GM12878 (cell line): ENCODE measurements at regions not wholly inside any gene's neighbourhood (a gene's known extent, or its start where the extent isn't known, plus 50 kb on each side); places are given as distances from the start of the nearest gene placed in this dataset.

Experiments
- ATAC-seq: fragments of 200-7000 bp; cut with Tn5 transposase; 3 replicates; pipeline ENCODE4 v1.9.1; 2020; ENCODE audit warnings: mild to moderate bottlenecking, moderate library complexity
- BruUV-seq: library from RNA; stranded (reverse); fragments of 400-500 nt; replicated peaks from 2 replicates; lab custom pipeline; 2021; lab: Mats Ljungman, UMichigan
- CTCF ChIA-PET: fragments of 300-600 bp; sonication (Branson Sonifier 250); formaldehyde crosslinking; extraction: SDS; loops from one replicate; lab custom pipeline; 2021; ENCODE audit warnings: inconsistent platforms; lab: Yijun Ruan, JAX
- POLR2A ChIA-PET: fragments of 350-600 bp; formaldehyde crosslinking; extraction: SDS; loops from one replicate; lab custom pipeline; 2021; ENCODE audit warnings: inconsistent platforms; lab: Charles Lee
- RAD21 ChIA-PET: fragments of 300-600 bp; sonication (Branson Sonifier 250); formaldehyde crosslinking; loops from one replicate; lab custom pipeline; 2023; ENCODE audit warnings: antibody characterized with exemption; ENCODE audit not compliant: unreplicated experiment; lab: Charles Lee
- SMC1A ChIA-PET: fragments of 300-600 bp; sonication (Branson Sonifier 250); formaldehyde crosslinking; loops from one replicate; lab custom pipeline; 2023; ENCODE audit not compliant: unreplicated experiment, uncharacterized antibody; lab: Charles Lee
- DNase-seq: peaks from one replicate; pipeline ENCODE4 v3.0.0-alpha.2; 2011; ENCODE audit warnings: low read depth, low spot score
- FAIRE-seq: peaks from 3 replicates; lab custom pipeline; 2011; peaks lifted over from hg19 to GRCh38; lab: Jason Lieb, UNC
- H2AFZ ChIP-seq: 2 replicates; pipeline ENCODE4 v1.6.0; 2011; ENCODE audit warnings: low read depth, low read length, control low read depth; ENCODE audit not compliant: control insufficient read depth
- H3K27ac ChIP-seq: 2 replicates; pipeline ENCODE4 v1.5.1; 2011; ENCODE audit warnings: control low read depth; ENCODE audit not compliant: control insufficient read depth, insufficient read depth
- H3K27me3 ChIP-seq, 2 experiments: replicated peaks in 1 of 2; 2 replicates each; pipeline versions ENCODE4 v1.6.0 to v1.6.1; 2011; ENCODE audit warnings: low read length in 1 of 2; ENCODE audit not compliant: control insufficient read depth in 2 of 2, insufficient read depth in 2 of 2
- H3K36me3 ChIP-seq, 2 experiments: 2 replicates each; pipeline ENCODE4 v1.5.1; 2011; ENCODE audit warnings: low read length in 1 of 2; ENCODE audit not compliant: control insufficient read depth in 2 of 2, insufficient read depth in 2 of 2
- H3K4me1 ChIP-seq: 2 replicates; pipeline ENCODE4 v1.6.1; 2011; ENCODE audit warnings: mild to moderate bottlenecking, low read length, moderate library complexity, mixed read lengths; ENCODE audit not compliant: control insufficient read depth, insufficient read depth
- H3K4me2 ChIP-seq: 2 replicates; pipeline ENCODE4 v1.6.0; 2011; ENCODE audit warnings: control low read depth; ENCODE audit not compliant: control insufficient read depth, insufficient read depth
- H3K4me3 ChIP-seq: fragments of 200-600 bp; sonication (generic); 2 replicates; pipeline ENCODE4 v1.5.1; 2016
- H3K79me2 ChIP-seq: 2 replicates; pipeline ENCODE4 v1.6.0; 2011; ENCODE audit warnings: low read length; ENCODE audit not compliant: control insufficient read depth, insufficient read depth
- H3K9ac ChIP-seq: 2 replicates; pipeline ENCODE4 v1.8.0; 2011; ENCODE audit warnings: low read length, control low read depth, mixed read lengths; ENCODE audit not compliant: control insufficient read depth, insufficient read depth
- H3K9me3 ChIP-seq: replicated peaks from 3 replicates; pipeline ENCODE4 v1.5.1; 2011; ENCODE audit warnings: mild to moderate bottlenecking, low read length; ENCODE audit not compliant: control insufficient read depth, insufficient read depth
- H4K20me1 ChIP-seq: 2 replicates; pipeline ENCODE4 v1.6.0; 2011; ENCODE audit not compliant: control insufficient read depth, insufficient read depth
- BHLHE40 ChIP-seq, 2 experiments: fragments of 450-650 bp in 1 of 2; IDR thresholded peaks; 2 replicates each; pipeline ENCODE4 v1.6.1; 2011 to 2017; ENCODE audit warnings: low read depth in 2 of 2, borderline replicate concordance in 1 of 2, improper control_type of control experiment in 1 of 2, low read length in 1 of 2, mild to moderate bottlenecking in 1 of 2
- CUX1 ChIP-seq: IDR thresholded peaks from 2 replicates; pipeline ENCODE4 v1.6.1; 2012; ENCODE audit warnings: improper control_type of control experiment, low read depth, low read length; ENCODE audit not compliant: insufficient replicate concordance
- MLLT1 ChIP-seq: fragments of 450-650 bp; IDR thresholded peaks from 2 replicates; pipeline ENCODE4 v1.6.1; 2016; ENCODE audit warnings: mild to moderate bottlenecking
- NRF1 ChIP-seq: conservative IDR thresholded peaks from 2 replicates; pipeline ENCODE4 v1.6.1; 2011; ENCODE audit warnings: mild to moderate bottlenecking, low read depth, low read length, improper control_type of control experiment
- RAD21 ChIP-seq: IDR thresholded peaks from 2 replicates; pipeline ENCODE4 v1.6.1; 2011; ENCODE audit warnings: mild to moderate bottlenecking, low read depth, low read length, moderate library complexity; ENCODE audit not compliant: insufficient read depth
- SP1 ChIP-seq: IDR thresholded peaks from one replicate; pipeline ENCODE4 v1.6.1; 2011; ENCODE audit warnings: low read depth, low read length
- ZNF622 ChIP-seq: fragments of 450-650 bp; IDR thresholded peaks from 2 replicates; pipeline ENCODE4 v1.6.1; 2017; ENCODE audit warnings: mild to moderate bottlenecking, inconsistent platforms
- WGBS: methylation state at CpG from one replicate; pipeline ENCODE4 v1.1.6; 2016; ENCODE audit warnings: low lambda C conversion rate; ENCODE audit not compliant: insufficient replicate concordance, insufficient coverage; ENCODE audit errors: missing lambda C conversion rate; 5-methylcytosine and 5-hydroxymethylcytosine counted together
- in situ Hi-C: fragments of 300-500 bp; cut with MboI; formaldehyde crosslinking; loops from 9 replicates; pipeline ENCODE4 v1.14.3; 2018; ENCODE audit warnings: mixed read lengths
- intact Hi-C: fragments of 100-400 bp; cut with micrococcal nuclease; formaldehyde crosslinking; loops from one replicate; pipeline ENCODE4 v1.14.2; 2022; ENCODE audit not compliant: unreplicated experiment

GRCh38 chr5:23024470-23024869 lies 171.3 kb upstream of the CDH12 start:
- no peak for ATAC-seq
- Histone ChIP-seq H3K9me3 (no peaks in the 10 kb centered on the region), H3K4me3 (no peak overlapping the region), H3K9ac (no peak overlapping the region), H3K27me3 (no peaks in the 10 kb centered on the region), H4K20me1 (no peaks in the 10 kb centered on the region), H3K79me2 (no peaks in the 10 kb centered on the region), H3K36me3 (no peaks in the 10 kb centered on the region)
- 7% methylated on average over 5 of the region's 5 CpGs for WGBS
- no TSS peak for BruUV-seq
- RAD21 ChIA-PET, result no interaction called here
- no peak for FAIRE-seq
- intact Hi-C loops, result no loop called here
- in situ Hi-C loops, result no loop called here
- no peak for DNase-seq
- SMC1A ChIA-PET, result no interaction called here
- TF ChIP-seq SP1 (no peak), NRF1 (no peak), MLLT1 (no peak), RAD21 (no peak), ZNF622 (no peak)
- TF ChIP-seq, all 136 proteins: peak for 0
- POLR2A ChIA-PET, result no interaction called here
- no peak overlapping the region for H3K27ac ChIP-seq
- H3K4me2 ChIP-seq, result no peak overlapping the region
- no peaks in the 10 kb centered on the region for H3K4me1 ChIP-seq
- CTCF ChIA-PET, result no interaction called here
- H2AFZ ChIP-seq, result no peak overlapping the region

- H3K36me3 ChIP-seq, result no peaks in the 10 kb centered on the region
- POLR2A ChIA-PET, result no interaction called here
- in situ Hi-C loops, result no loop called here
- no peaks in the 10 kb centered on the region for H3K27me3 ChIP-seq
- H3K4me2 ChIP-seq, result no peak overlapping the region
- H3K27ac ChIP-seq, result no peak overlapping the region
- FAIRE-seq (no peak), DNase-seq (no peak), ATAC-seq (no peak)
- no peaks in the 10 kb centered on the region for H4K20me1 ChIP-seq
- no TSS peak for BruUV-seq
- no peak overlapping the region for H2AFZ ChIP-seq
- intact Hi-C loops, result no loop called here
- SMC1A ChIA-PET, result interaction anchor here (1.4 kb wide), 1 partner anchor 13 kb away, joined by 3 read pairs; no protein-coding TSS in a partner anchor
- no peak overlapping the region for H3K4me3 ChIP-seq
- WGBS, result 21% methylated on average over 4 of the region's 4 CpGs
- H3K9ac ChIP-seq, result no peak overlapping the region
- TF ChIP-seq CUX1 (no peak), BHLHE40 (IDR thresholded peaks at IDR 0.05; ENCODE audit: borderline replicate concordance in 1 of 2, low read depth in 2 of 2, low read length in 1 of 2) (no peak)
- H3K79me2 ChIP-seq, result no peaks in the 10 kb centered on the region
- H3K4me1 ChIP-seq, result no peaks in the 10 kb centered on the region
- CTCF ChIA-PET, result no interaction called here
- RAD21 ChIA-PET, result no interaction called here
- H3K9me3 ChIP-seq, result no peaks in the 10 kb centered on the region
Observed at GRCh38 chr5:23014825-23015224, 161.7 kb upstream of the CDH12 start.
